ENCODE measurements at regions not wholly inside any gene's neighbourhood (a gene's known extent, or its start where the extent isn't known, plus 50 kb on each side); places are given as distances from the start of the nearest gene placed in this dataset.

GRCh38 chr13:58181111-58181510, 549.6 kb downstream of the PCDH17 start:
- TF ChIP-seq CTCF (conservative IDR thresholded peaks at IDR 0.05; ENCODE audit: low read depth, low read length) (no peak), EZH2 (IDR thresholded peaks at IDR 0.05; ENCODE audit: low read length, unreplicated experiment) (no peak), EZH2phosphoT487 (IDR thresholded peaks at IDR 0.05; ENCODE audit: borderline replicate concordance, low read length) (no peak)
